Gastroesophageal sphincter (tissue), 4 donors: ENCODE measurements at regions not wholly inside any gene's neighbourhood (a gene's known extent, or its start where the extent isn't known, plus 50 kb on each side); places are given as distances from the start of the nearest gene placed in this dataset.

ENCODE experiments used
- ATAC-seq: fragments of 150-250 bp; one replicate; pipeline ENCODE4 v1.9.1; 2016; ENCODE audit warnings: mild to moderate bottlenecking, moderate library complexity
- H3K27ac ChIP-seq, 4 donors: fragments of 200-600 bp; sonication (generic) in 3 of 4; 1 replicate in 3 of 4; 2 replicates in 1 of 4; pipeline ENCODE4 v1.5.1; 2016 to 2019
- H3K27me3 ChIP-seq: fragments of 200-600 bp; sonication (generic); one replicate; pipeline ENCODE4 v1.5.1; 2019
- H3K36me3 ChIP-seq, 2 donors: fragments of 200-600 bp; sonication (generic); one replicate each; pipeline ENCODE4 v1.5.1; 2019; ENCODE audit warnings: control low read depth in 1 of 2
- H3K4me1 ChIP-seq, 3 donors: fragments of 200-600 bp; sonication (generic); 1 replicate in 2 of 3; 2 replicates in 1 of 3; pipeline ENCODE4 v1.5.1; 2016 to 2019; ENCODE audit warnings: control low read depth in 2 of 3
- H3K4me3 ChIP-seq, 2 donors: fragments of 200-600 bp; sonication (generic); one replicate each; pipeline ENCODE4 v1.5.1; 2019; ENCODE audit warnings: mild to moderate bottlenecking in 1 of 2, moderate library complexity in 1 of 2
- H3K9me3 ChIP-seq, 3 donors: fragments of 200-600 bp; sonication (generic); one replicate each; pipeline ENCODE4 v1.5.1; 2017 to 2019; ENCODE audit warnings: control low read depth in 2 of 3
- CTCF ChIP-seq, 4 experiments: fragments of 200-600 bp in 2 of 4; fragments of 450-650 bp in 2 of 4; sonication (generic) in 1 of 4; IDR thresholded peaks; one replicate each; pipeline ENCODE4 v1.5.1; 2017 to 2019; ENCODE audit warnings: antibody characterized with exemption in 4 of 4, mild to moderate bottlenecking in 2 of 4, moderate library complexity in 2 of 4
- EP300 ChIP-seq: sonication (generic); formaldehyde crosslinking; IDR thresholded peaks from one replicate; pipeline ENCODE4 v1.6.1; 2017; ENCODE audit warnings: antibody characterized with exemption, mild to moderate bottlenecking
- POLR2A ChIP-seq, 2 donors: fragments of 450-650 bp; IDR thresholded peaks; one replicate each; pipeline ENCODE4 v1.6.1; 2017; ENCODE audit warnings: antibody characterized with exemption in 2 of 2, mild to moderate bottlenecking in 2 of 2, moderate library complexity in 1 of 2
- POLR2AphosphoS5 ChIP-seq: sonication (generic); formaldehyde crosslinking; IDR thresholded peaks from one replicate; pipeline ENCODE4 v1.6.1; 2017; ENCODE audit warnings: antibody characterized with exemption
- WGBS, 2 donors: methylation state at CpG; one replicate each; pipeline ENCODE4 v1.1.5; 2018; ENCODE audit warnings: low coverage in 1 of 2; 5-methylcytosine and 5-hydroxymethylcytosine counted together

GRCh38 chr18:34509879-34510586 is 200.1 kb upstream of the DTNA start:
- ATAC-seq = no peak
- no peak overlapping the region for H3K27ac ChIP-seq

GRCh38 chr18:34510926-34511325 is 199.2 kb upstream of the DTNA start:
- Histone ChIP-seq H3K27ac (no peak overlapping the region), H3K36me3 (no peaks in the 10 kb centered on the region), H3K27me3 (no peaks in the 10 kb centered on the region), H3K4me3 (no peak overlapping the region), H3K4me1 (no peaks in the 10 kb centered on the region), H3K9me3 (no peaks in the 10 kb centered on the region)
- no peak for ATAC-seq
- TF ChIP-seq POLR2AphosphoS5 (no peak), CTCF (IDR thresholded peaks at IDR 0.05) (no peak), POLR2A (IDR thresholded peaks at IDR 0.05) (no peak), EP300 (no peak)
- WGBS, 2 donors = 31 to 73% methylated on average over 1 of the region's 1 CpG

More at GRCh38 chr18:34509879-34510586, 200.1 kb upstream of the DTNA start:
- Histone ChIP-seq H3K36me3 (no peaks in the 10 kb centered on the region), H3K4me1 (no peaks in the 10 kb centered on the region), H3K9me3 (no peaks in the 10 kb centered on the region), H3K4me3 (no peak overlapping the region), H3K27me3 (no peaks in the 10 kb centered on the region)
- WGBS, 2 donors = 83 to 97% methylated on average over 7 of the region's 7 CpGs
- TF ChIP-seq CTCF (IDR thresholded peaks at IDR 0.05) (no peak), EP300 (no peak), POLR2A (IDR thresholded peaks at IDR 0.05) (no peak), POLR2AphosphoS5 (no peak)

GRCh38 chr18:34511435-34511834 is 198.7 kb upstream of the DTNA start:
- TF ChIP-seq POLR2AphosphoS5 (no peak), CTCF (IDR thresholded peaks at IDR 0.05) (no peak), POLR2A (IDR thresholded peaks at IDR 0.05) (no peak), EP300 (no peak)
- no peak for ATAC-seq
- H3K36me3 ChIP-seq = no peaks in the 10 kb centered on the region
- H3K27ac ChIP-seq = no peak overlapping the region
- H3K9me3 ChIP-seq = no peaks in the 10 kb centered on the region
- no peaks in the 10 kb centered on the region for H3K4me1 ChIP-seq
- no peaks in the 10 kb centered on the region for H3K27me3 ChIP-seq
- no peak overlapping the region for H3K4me3 ChIP-seq

- Histone ChIP-seq H3K27me3 (no peaks in the 10 kb centered on the region), H3K9me3 (no peaks in the 10 kb centered on the region), H3K27ac (no peak overlapping the region), H3K4me3 (no peak overlapping the region), H3K4me1 (no peaks in the 10 kb centered on the region), H3K36me3 (no peaks in the 10 kb centered on the region)
- TF ChIP-seq POLR2AphosphoS5 = no peak
- ATAC-seq = no peak
Measured at GRCh38 chr18:34511879-34512278, 198.2 kb upstream of the DTNA start.

- H3K36me3 ChIP-seq = no peaks in the 10 kb centered on the region
- no peak for ATAC-seq
- no peaks in the 10 kb centered on the region for H3K27me3 ChIP-seq
- H3K27ac ChIP-seq = no peak overlapping the region
- H3K4me1 ChIP-seq = no peaks in the 10 kb centered on the region
- H3K9me3 ChIP-seq = no peaks in the 10 kb centered on the region
- 63 to 100% methylated on average over 1 of the region's 1 CpG for WGBS, 2 donors
- TF ChIP-seq POLR2AphosphoS5 (no peak), CTCF (IDR thresholded peaks at IDR 0.05) (no peak)
- no peak overlapping the region for H3K4me3 ChIP-seq
Measured at GRCh38 chr18:34514238-34514637, 195.9 kb upstream of the DTNA start.
